ENCODE measurements at regions not wholly inside any gene's neighbourhood (a gene's known extent, or its start where the extent isn't known, plus 50 kb on each side); places are given as distances from the start of the nearest gene placed in this dataset.

DNA sequence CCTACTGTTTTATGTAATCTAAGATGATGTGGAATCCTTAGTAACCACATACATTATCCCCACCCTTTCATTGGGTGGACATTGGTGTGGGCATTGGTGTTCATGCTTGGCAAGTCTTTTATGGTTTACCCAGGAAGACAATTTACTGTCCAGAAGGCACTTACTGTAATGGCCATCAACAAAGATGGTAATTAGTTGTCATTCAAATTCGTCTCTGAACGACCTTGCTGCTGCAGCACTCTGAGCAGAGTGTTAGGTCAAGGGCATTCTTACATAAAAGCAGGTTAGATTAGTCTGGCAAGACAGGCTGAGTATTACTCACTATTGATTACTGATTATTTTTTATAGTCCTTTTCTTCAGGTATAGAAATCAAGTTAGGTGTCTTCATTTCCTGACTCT, 447.9 kb downstream of the XIRP2 start:
- TF ChIP-seq SAP30 (IDR thresholded peaks at IDR 0.05; ENCODE audit: insufficient read depth, insufficient replicate concordance, low read length) (no peak), CTBP2 (IDR thresholded peaks at IDR 0.05; ENCODE audit: borderline replicate concordance, insufficient read depth, insufficient read length, low read length) (no peak), EGR1 (IDR thresholded peaks at IDR 0.05; ENCODE audit: borderline replicate concordance, low read depth, low read length) (no peak), SP4 (IDR thresholded peaks at IDR 0.05; ENCODE audit: low read length) (no peak), CHD1 (IDR thresholded peaks at IDR 0.05; ENCODE audit: low read depth, low read length) (no peak), BRCA1 (IDR thresholded peaks at IDR 0.05; ENCODE audit: low read depth, low read length) (no peak), POU5F1 (IDR thresholded peaks at IDR 0.05; ENCODE audit: low read depth, low read length) (no peak), POLR2A (IDR thresholded peaks at IDR 0.05; ENCODE audit: control extremely low read depth in 1 of 2, low read depth in 2 of 2, low read length in 2 of 2) (no peak), ASH2L (IDR thresholded peaks at IDR 0.05; ENCODE audit: low read length) (no peak), POLR2AphosphoS5 (IDR thresholded peaks at IDR 0.05; ENCODE audit: low read depth, low read length) (no peak), CEBPB (IDR thresholded peaks at IDR 0.05; ENCODE audit: low read depth, low read length) (no peak), SP2 (IDR thresholded peaks at IDR 0.05; ENCODE audit: low read length) (no peak), PHF8 (conservative IDR thresholded peaks at IDR 0.05; ENCODE audit: low read depth, low read length) (no peak)
- TF ChIP-seq, protein P1, sequence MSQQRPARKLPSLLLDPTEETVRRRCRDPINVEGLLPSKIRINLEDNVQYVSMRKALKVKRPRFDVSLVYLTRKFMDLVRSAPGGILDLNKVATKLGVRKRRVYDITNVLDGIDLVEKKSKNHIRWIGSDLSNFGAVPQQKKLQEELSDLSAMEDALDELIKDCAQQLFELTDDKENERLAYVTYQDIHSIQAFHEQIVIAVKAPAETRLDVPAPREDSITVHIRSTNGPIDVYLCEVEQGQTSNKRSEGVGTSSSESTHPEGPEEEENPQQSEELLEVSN (IDR thresholded peaks at IDR 0.05), result no peak
- TF ChIP-seq, protein P2, sequence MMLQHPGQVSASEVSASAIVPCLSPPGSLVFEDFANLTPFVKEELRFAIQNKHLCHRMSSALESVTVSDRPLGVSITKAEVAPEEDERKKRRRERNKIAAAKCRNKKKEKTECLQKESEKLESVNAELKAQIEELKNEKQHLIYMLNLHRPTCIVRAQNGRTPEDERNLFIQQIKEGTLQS (IDR thresholded peaks at IDR 0.05; ENCODE audit: insufficient read depth, low read depth, low read length), result no peak
- Histone ChIP-seq H3K79me1 (ENCODE audit: low read depth, low read length) (peaks cover 3% of the 10 kb centered on the region), H2BK15ac (ENCODE audit: low read length) (no peak overlapping the region), H4K20me1 (replicated peaks in 1 of 2; ENCODE audit: control insufficient read depth in 1 of 2, insufficient read depth in 2 of 2, low read length in 2 of 2) (peaks cover 0 to 7% of the 10 kb centered on the region in 2 experiments), H2AK5ac (ENCODE audit: low read depth, low read length) (no peak overlapping the region), H2BK120ac (replicated peaks; ENCODE audit: low read depth, low read length) (peak overlapping the region; percentile 18), H3K18ac (ENCODE audit: extremely low read depth, low read length) (no peak overlapping the region), H4K8ac (ENCODE audit: extremely low read depth, insufficient read depth, low read length) (no peak overlapping the region), H3K4me1 (replicated peaks in 1 of 4; ENCODE audit: control insufficient read depth in 3 of 4, insufficient read depth in 4 of 4, low read length in 3 of 4) (peaks cover 10 to 31% (median 27%) of the 10 kb centered on the region in 4 experiments), H4K91ac (replicated peaks; ENCODE audit: insufficient read length, low read length) (no peak overlapping the region), H3K14ac (ENCODE audit: insufficient read length) (no peak overlapping the region), H3K23me2 (ENCODE audit: low read depth, low read length) (peaks cover 5% of the 10 kb centered on the region), H3K4me2 (ENCODE audit: insufficient read depth in 1 of 2, low read depth in 2 of 2, low read length in 2 of 2) (peak overlapping the region in 1 of 2 experiments; percentile 13; a peak in 2 of 4 replicates), H3K27me3 (replicated peaks in 1 of 4; ENCODE audit: control insufficient read depth in 3 of 4, extremely low read depth in 1 of 4, insufficient read depth in 3 of 4, low read length in 3 of 4) (peaks cover 0 to 1% (median 0%) of the 10 kb centered on the region in 4 experiments; a peak in 1 of 7 replicates), H3K27ac (ENCODE audit: low read depth, low read length) (no peak overlapping the region), H3K9ac (replicated peaks in 1 of 4; ENCODE audit: extremely low read depth in 1 of 4, low read depth in 3 of 4, low read length in 3 of 4) (no peak overlapping the region), H4K5ac (ENCODE audit: insufficient read length, low read depth, low read length) (no peak overlapping the region), H3K36me3 (ENCODE audit: control insufficient read depth in 2 of 4, insufficient read depth in 4 of 4, low read length in 3 of 4) (no peaks in the 10 kb centered on the region), H2BK12ac (ENCODE audit: low read depth, low read length) (no peak overlapping the region), H3K9me3 (ENCODE audit: insufficient read depth in 2 of 2, low read depth in 1 of 2, low read length in 1 of 2) (no peaks in the 10 kb centered on the region), H3K79me2 (ENCODE audit: control insufficient read depth in 1 of 2, insufficient read depth in 2 of 2, low read length in 2 of 2) (peaks cover 0 to 95% of the 10 kb centered on the region in 2 experiments; a peak in 3 of 4 replicates), H3K4me3 (ENCODE audit: extremely low read depth in 1 of 4, insufficient read depth in 2 of 4, low read depth in 3 of 4, low read length in 4 of 4) (no peak overlapping the region), H3K4ac (replicated peaks; ENCODE audit: insufficient read length, low read depth, low read length) (no peak overlapping the region), H2BK20ac (ENCODE audit: low read length) (no peak overlapping the region), H3K56ac (replicated peaks; ENCODE audit: insufficient read length, low read depth, low read length) (no peak overlapping the region), H2AFZ (ENCODE audit: low read length) (no peak overlapping the region), H2BK5ac (ENCODE audit: low read depth, low read length) (no peak overlapping the region), H3K23ac (ENCODE audit: insufficient read length) (no peak overlapping the region)
- CTCF ChIA-PET (ENCODE audit: partially characterized antibody), result no interaction called here
- 41% methylated on average over 2 of the region's 2 CpGs; no CpG with 5 or more reads in 1 of the 2 experiments for WGBS, 2 experiments (ENCODE audit: extremely low coverage in 1 of 2, insufficient coverage in 1 of 2, insufficient read length in 1 of 2, insufficient replicate concordance in 2 of 2, low coverage in 1 of 2, low lambda C conversion rate in 2 of 2, missing lambda C conversion rate in 1 of 2)
- DNase-seq (ENCODE audit: low read depth in 1 of 2, low spot score in 2 of 2) (no peak), FAIRE-seq (peak; percentile 32)
- POLR2A ChIA-PET (ENCODE audit: partially characterized antibody), result interaction anchor here (0.9 kb wide), 1 partner anchor 42 kb away, joined by 3 read pairs; no protein-coding TSS in a partner anchor
